ENCODE measurements at regions not wholly inside any gene's neighbourhood (a gene's known extent, or its start where the extent isn't known, plus 50 kb on each side); places are given as distances from the start of the nearest gene placed in this dataset.

GRCh38 chr2:20539133-20539719, 92.4 kb downstream of the RHOB start:
- peak; percentile 17; the same call in 2 of the 3 replicates for ATAC-seq
- TF ChIP-seq NFATC3 (IDR thresholded peaks at IDR 0.05) (no peak), ADNP (tag; IDR thresholded peaks at IDR 0.05) (peak; percentile 91), HDAC2 (IDR thresholded peaks at IDR 0.05) (peak; percentile 92), NFIC (IDR thresholded peaks at IDR 0.05) (peak; percentile 74), ARID1B (IDR thresholded peaks at IDR 0.05) (0 out of 2 replicates have a peak, but pooled peaks have one; percentile 15), JUND (IDR thresholded peaks at IDR 0.05; ENCODE audit: borderline replicate concordance, low read depth, low read length) (no peak), JUND (tag; IDR thresholded peaks at IDR 0.05; ENCODE audit: borderline replicate concordance, low read depth, low read length) (peak; percentile 56; the same call in 1 of the 3 replicates), KDM1A (IDR thresholded peaks at IDR 0.05) (peak; percentile 82 to 90), HDAC1 (IDR thresholded peaks at IDR 0.05) (peak in 1 of 2 experiments; percentile 43; a peak in 1 of 4 replicates), BCOR (IDR thresholded peaks at IDR 0.05) (peak; percentile 95), PTBP1 (IDR thresholded peaks at IDR 0.05; ENCODE audit: low read depth, low read length) (peak; percentile 20; the same call in 1 of the 2 replicates), RCOR1 (IDR thresholded peaks at IDR 0.05; ENCODE audit: borderline replicate concordance in 1 of 2, low read depth in 2 of 2, low read length in 2 of 2) (peak in 1 of 2 experiments; percentile 70; a peak in 2 of 4 replicates), CBFA2T2 (conservative IDR thresholded peaks at IDR 0.05) (0 out of 2 replicates have a peak, but pooled peaks have one; percentile 13), GATA2 (CRISPR knock-in tag; IDR thresholded peaks at IDR 0.05) (peak; percentile 44; the same call in 1 of the 2 replicates), DPF2 (IDR thresholded peaks at IDR 0.05) (peak; percentile 55; the same call in 1 of the 2 replicates), CBX1 (IDR thresholded peaks at IDR 0.05; ENCODE audit: low read depth) (peak; percentile 69; the same call in 1 of the 2 replicates), NCOA4 (IDR thresholded peaks at IDR 0.05; ENCODE audit: partially characterized antibody) (no peak), TARDBP (IDR thresholded peaks at IDR 0.05) (no peak), XRCC5 (IDR thresholded peaks at IDR 0.05; ENCODE audit: low read depth, low read length) (0 out of 2 replicates have a peak, but pooled peaks have one; percentile 24), SMARCA5 (IDR thresholded peaks at IDR 0.05) (peak; percentile 90), RBM25 (IDR thresholded peaks at IDR 0.05; ENCODE audit: low read depth, low read length, severe bottlenecking) (peak; percentile 88), DDX20 (tag; IDR thresholded peaks at IDR 0.05; ENCODE audit: low read depth) (no peak), CHD4 (IDR thresholded peaks at IDR 0.05; ENCODE audit: insufficient read depth, insufficient replicate concordance, low read depth, low read length, poor library complexity, severe bottlenecking) (peak; percentile 79), DACH1 (IDR thresholded peaks at IDR 0.05; ENCODE audit: partially characterized antibody) (no peak)
- TF ChIP-seq, protein P1, sequence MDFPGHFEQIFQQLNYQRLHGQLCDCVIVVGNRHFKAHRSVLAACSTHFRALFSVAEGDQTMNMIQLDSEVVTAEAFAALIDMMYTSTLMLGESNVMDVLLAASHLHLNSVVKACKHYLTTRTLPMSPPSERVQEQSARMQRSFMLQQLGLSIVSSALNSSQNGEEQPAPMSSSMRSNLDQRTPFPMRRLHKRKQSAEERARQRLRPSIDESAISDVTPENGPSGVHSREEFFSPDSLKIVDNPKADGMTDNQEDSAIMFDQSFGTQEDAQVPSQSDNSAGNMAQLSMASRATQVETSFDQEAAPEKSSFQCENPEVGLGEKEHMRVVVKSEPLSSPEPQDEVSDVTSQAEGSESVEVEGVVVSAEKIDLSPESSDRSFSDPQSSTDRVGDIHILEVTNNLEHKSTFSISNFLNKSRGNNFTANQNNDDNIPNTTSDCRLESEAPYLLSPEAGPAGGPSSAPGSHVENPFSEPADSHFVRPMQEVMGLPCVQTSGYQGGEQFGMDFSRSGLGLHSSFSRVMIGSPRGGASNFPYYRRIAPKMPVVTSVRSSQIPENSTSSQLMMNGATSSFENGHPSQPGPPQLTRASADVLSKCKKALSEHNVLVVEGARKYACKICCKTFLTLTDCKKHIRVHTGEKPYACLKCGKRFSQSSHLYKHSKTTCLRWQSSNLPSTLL (IDR thresholded peaks at IDR 0.05) = no peak

More at GRCh38 chr2:20539133-20539719, 92.4 kb downstream of the RHOB start:
- ChIA-PET POLR2A (interaction anchor here (1.0 kb wide), 1 partner anchor 20 kb away, joined by 3 read pairs; no protein-coding TSS in a partner anchor), CTCF (ENCODE audit: low intra/inter-chr PET ratio) (no interaction called here)
- H3K79me2 ChIP-seq (ENCODE audit: control insufficient read depth, insufficient read depth, low read length) = no peaks in the 10 kb centered on the region
- no peak overlapping the region for H3K4me3 ChIP-seq
- H3K27me3 ChIP-seq (ENCODE audit: control insufficient read depth in 2 of 2, insufficient read depth in 2 of 2, low read length in 2 of 2) = peaks cover 4 to 37% of the 10 kb centered on the region in 2 experiments; a peak in 4 of 5 replicates
- no peaks in the 10 kb centered on the region for H3K9me1 ChIP-seq (ENCODE audit: control insufficient read depth, insufficient read depth, low read length)
- BruUV-seq (replicated peaks) = no TSS peak
- peak overlapping the region; percentile 7 to 24; a peak in 2 of 4 replicates for H3K9ac ChIP-seq (ENCODE audit: insufficient read depth in 1 of 2, low read depth in 2 of 2, low read length in 2 of 2)
- H2AFZ ChIP-seq (ENCODE audit: low read depth, low read length) = peak overlapping the region; percentile 75; the same call in 1 of the 2 replicates
- H3K27ac ChIP-seq (ENCODE audit: extremely low read depth, low read depth, low read length) = no peak overlapping the region
- intact Hi-C loops (cut with micrococcal nuclease) (no loop called here), in situ Hi-C loops (cut with MboI) (no loop called here)
- H3K36me3 ChIP-seq (ENCODE audit: control insufficient read depth, insufficient read depth, low read length) = no peaks in the 10 kb centered on the region
- peak overlapping the region; percentile 9; the same call in 1 of the 2 replicates for H3K4me2 ChIP-seq (ENCODE audit: insufficient read depth, low read length)
- WGBS (ENCODE audit: insufficient coverage, low coverage, missing lambda C conversion rate) = 7% methylated on average over 6 of the region's 6 CpGs
- DNase-seq (ENCODE audit: extremely low read depth in 1 of 4, low spot score in 3 of 4) (peak in 2 of 4 experiments; percentile 44 to 47), FAIRE-seq (peak; percentile 83)
- peaks cover 17 to 25% of the 10 kb centered on the region in 2 experiments; a peak in 4 of 5 replicates for H3K4me1 ChIP-seq (replicated peaks in 1 of 2; ENCODE audit: control insufficient read depth in 2 of 2, insufficient read depth in 2 of 2, low read length in 2 of 2)
- H4K20me1 ChIP-seq (replicated peaks; ENCODE audit: control insufficient read depth, insufficient read depth, low read length) = no peaks in the 10 kb centered on the region; the same call in 1 of the 2 replicates
- H3K9me3 ChIP-seq (replicated peaks; ENCODE audit: control insufficient read depth, insufficient read depth, low read depth, low read length) = no peaks in the 10 kb centered on the region
